Fibroblast of lung (primary cell): ENCODE measurements at regions not wholly inside any gene's neighbourhood (a gene's known extent, or its start where the extent isn't known, plus 50 kb on each side); places are given as distances from the start of the nearest gene placed in this dataset.

Experiments used
- DNase-seq, 2 donors: peaks; one replicate each; pipeline versions ENCODE4 v3.0.0 to v3.0.0-alpha.2; 2010; ENCODE audit warnings: low read depth in 2 of 2
- H2AFZ ChIP-seq: 2 replicates; pipeline ENCODE4 v1.5.1; 2012; ENCODE audit warnings: low read length, control low read depth, inconsistent platforms
- H3K27ac ChIP-seq: 2 replicates; pipeline ENCODE4 v1.5.1; 2011; ENCODE audit warnings: low read length, control low read depth; ENCODE audit not compliant: insufficient read depth
- H3K27me3 ChIP-seq: 2 replicates; pipeline ENCODE4 v1.5.1; 2011; ENCODE audit warnings: mild to moderate bottlenecking, low read length; ENCODE audit not compliant: control insufficient read depth, insufficient read depth
- H3K36me3 ChIP-seq: 2 replicates; pipeline ENCODE4 v1.5.1; 2011; ENCODE audit warnings: low read length; ENCODE audit not compliant: control insufficient read depth, insufficient read depth
- H3K4me1 ChIP-seq: 2 replicates; pipeline ENCODE4 v1.5.1; 2011; ENCODE audit warnings: low read length; ENCODE audit not compliant: control insufficient read depth, insufficient read depth; ENCODE audit errors: extremely low read depth
- H3K4me2 ChIP-seq: 2 replicates; pipeline ENCODE4 v1.5.1; 2011; ENCODE audit warnings: low read length, control low read depth; ENCODE audit not compliant: insufficient read depth; ENCODE audit errors: extremely low read depth
- H3K4me3 ChIP-seq, 4 experiments: fragments of 200-600 bp in 1 of 4; sonication (generic) in 1 of 4; replicated peaks in 1 of 4; 2 replicates each; pipeline ENCODE4 v1.5.1; 2011 to 2016; ENCODE audit warnings: low read length in 4 of 4, low read depth in 3 of 4, mild to moderate bottlenecking in 3 of 4, control low read depth in 2 of 4, inconsistent platforms in 1 of 4, mixed read lengths in 1 of 4; ENCODE audit not compliant: insufficient read depth in 1 of 4; ENCODE audit errors: control extremely low read depth in 1 of 4
- H3K79me2 ChIP-seq: 2 replicates; pipeline ENCODE4 v1.5.1; 2012; ENCODE audit warnings: mild to moderate bottlenecking, low read length, inconsistent platforms; ENCODE audit not compliant: control insufficient read depth, insufficient read depth
- H3K9ac ChIP-seq: 2 replicates; pipeline ENCODE4 v1.5.1; 2011; ENCODE audit warnings: mild to moderate bottlenecking, low read length, control low read depth; ENCODE audit not compliant: insufficient read depth
- H3K9me3 ChIP-seq: 2 replicates; pipeline ENCODE4 v1.5.1; 2012; ENCODE audit warnings: low read depth, low read length; ENCODE audit not compliant: control insufficient read depth, insufficient read depth
- H4K20me1 ChIP-seq: 2 replicates; pipeline ENCODE4 v1.5.1; 2011; ENCODE audit warnings: low read length; ENCODE audit not compliant: control insufficient read depth, insufficient read depth; ENCODE audit errors: extremely low read depth
- CTCF ChIP-seq, 2 donors: IDR thresholded peaks in 1 of 2; conservative IDR thresholded peaks in 1 of 2; 1 replicate in 1 of 2; 2 replicates in 1 of 2; pipeline ENCODE4 v1.5.1; 2011 to 2012; ENCODE audit warnings: low read length in 2 of 2, control low read depth in 1 of 2, inconsistent platforms in 1 of 2, low read depth in 1 of 2, mild to moderate bottlenecking in 1 of 2
- EZH2 ChIP-seq: IDR thresholded peaks from 2 replicates; pipeline ENCODE4 v1.5.1; 2012; ENCODE audit warnings: low read length, control low read depth, mild to moderate bottlenecking; ENCODE audit errors: missing control alignments

- no peaks in the 10 kb centered on the region for H3K36me3 ChIP-seq
- no peak for TF ChIP-seq EZH2
- TF ChIP-seq CTCF (conservative IDR thresholded peaks at IDR 0.05 in 1 of 2, IDR thresholded peaks at IDR 0.05 in 1 of 2; ENCODE audit: low read depth in 1 of 2, low read length in 2 of 2), result no peak
- H3K9me3 ChIP-seq, result no peaks in the 10 kb centered on the region
- no peak overlapping the region for H2AFZ ChIP-seq
- H3K4me1 ChIP-seq, result no peaks in the 10 kb centered on the region
- H3K9ac ChIP-seq, result no peak overlapping the region
- no peaks in the 10 kb centered on the region for H4K20me1 ChIP-seq
- no peaks in the 10 kb centered on the region for H3K79me2 ChIP-seq
- H3K4me2 ChIP-seq, result no peak overlapping the region
- no peak overlapping the region for H3K4me3 ChIP-seq
- no peak overlapping the region for H3K27ac ChIP-seq
- no peaks in the 10 kb centered on the region for H3K27me3 ChIP-seq
- DNase-seq, result no peak
These were observed 473.4 kb downstream of the PREX1 start for GRCh38 chr20:48354320-48354876.

- DNase-seq, result no peak
- H3K4me1 ChIP-seq, result no peaks in the 10 kb centered on the region
- no peak overlapping the region for H3K4me2 ChIP-seq
- H3K36me3 ChIP-seq, result no peaks in the 10 kb centered on the region
- H2AFZ ChIP-seq, result no peak overlapping the region
- H4K20me1 ChIP-seq, result no peaks in the 10 kb centered on the region
- H3K27ac ChIP-seq, result no peak overlapping the region
- no peak overlapping the region for H3K9ac ChIP-seq
- no peaks in the 10 kb centered on the region for H3K9me3 ChIP-seq
- H3K79me2 ChIP-seq, result no peaks in the 10 kb centered on the region
- H3K27me3 ChIP-seq, result no peaks in the 10 kb centered on the region
- no peak overlapping the region for H3K4me3 ChIP-seq
- TF ChIP-seq CTCF (conservative IDR thresholded peaks at IDR 0.05 in 1 of 2, IDR thresholded peaks at IDR 0.05 in 1 of 2; ENCODE audit: low read depth in 1 of 2, low read length in 2 of 2) (no peak), EZH2 (no peak)
These were observed 475.2 kb downstream of the PREX1 start for GRCh38 chr20:48352628-48353027.

GRCh38 chr20:48352042-48352441 lies 475.8 kb downstream of the PREX1 start:
- H3K79me2 ChIP-seq, result no peaks in the 10 kb centered on the region
- H3K4me2 ChIP-seq, result no peak overlapping the region
- no peaks in the 10 kb centered on the region for H3K27me3 ChIP-seq
- no peaks in the 10 kb centered on the region for H4K20me1 ChIP-seq
- H2AFZ ChIP-seq, result no peak overlapping the region
- no peaks in the 10 kb centered on the region for H3K36me3 ChIP-seq
- TF ChIP-seq EZH2 (no peak), CTCF (conservative IDR thresholded peaks at IDR 0.05 in 1 of 2, IDR thresholded peaks at IDR 0.05 in 1 of 2; ENCODE audit: low read depth in 1 of 2, low read length in 2 of 2) (no peak)
- no peak overlapping the region for H3K4me3 ChIP-seq
- H3K9ac ChIP-seq, result no peak overlapping the region
- no peaks in the 10 kb centered on the region for H3K4me1 ChIP-seq
- no peak overlapping the region for H3K27ac ChIP-seq
- no peak for DNase-seq
- H3K9me3 ChIP-seq, result no peaks in the 10 kb centered on the region
